GM19238 (cell line): ENCODE measurements at regions not wholly inside any gene's neighbourhood (a gene's known extent, or its start where the extent isn't known, plus 50 kb on each side); places are given as distances from the start of the nearest gene placed in this dataset.

Experiments
- DNase-seq: peaks from one replicate; pipeline ENCODE4 v3.0.0; 2011; ENCODE audit warnings: low spot score; ENCODE audit not compliant: insufficient read length

- no peak for DNase-seq
Measured at GRCh38 chr2:12651641-12652040, 65.1 kb upstream of the TRIB2 start.

- no peak for DNase-seq
Measured at GRCh38 chr2:12652723-12653122, 64.0 kb upstream of the TRIB2 start.

GRCh38 chr2:12657560-12657959 lies 59.2 kb upstream of the TRIB2 start:
- DNase-seq: no peak

- no peak for DNase-seq
Measured at GRCh38 chr2:12658310-12658945, 58.3 kb upstream of the TRIB2 start.

- no peak for DNase-seq
Measured at GRCh38 chr2:12661489-12661888, 55.2 kb upstream of the TRIB2 start.

GRCh38 chr2:12663306-12664037 lies 53.3 kb upstream of the TRIB2 start:
- DNase-seq: no peak

GRCh38 chr2:12665334-12665733 lies 51.4 kb upstream of the TRIB2 start:
- no peak for DNase-seq

- DNase-seq: no peak
Measured at GRCh38 chr2:12666445-12666844, 50.3 kb upstream of the TRIB2 start.
